GM23338 (cell line): ENCODE measurements at regions not wholly inside any gene's neighbourhood (a gene's known extent, or its start where the extent isn't known, plus 50 kb on each side); places are given as distances from the start of the nearest gene placed in this dataset.

Source experiments
- EZH2 ChIP-seq: fragments of 200-600 bp; sonication (generic); IDR thresholded peaks from one replicate; pipeline ENCODE4 v1.8.0; 2017; ENCODE audit warnings: antibody characterized with exemption, mild to moderate bottlenecking, low read depth; ENCODE audit not compliant: unreplicated experiment
- POLR2AphosphoS5 ChIP-seq: IDR thresholded peaks from 2 replicates; pipeline ENCODE4 v1.6.1; 2016; ENCODE audit warnings: antibody characterized with exemption, low read depth
- ZNF331 ChIP-seq: fragments of 250-450 bp; sonication (Bioruptor Pico); IDR thresholded peaks from 2 replicates; pipeline ENCODE4 v1.5.0; 2020; ENCODE audit warnings: low read depth, mild to moderate bottlenecking, moderate library complexity
- TF ChIP-seq, protein P1 (sequence below), 2 experiments: fragments of 200-600 bp in 1 of 2; sonication (generic) in 1 of 2; conservative IDR thresholded peaks; 2 replicates each; pipeline versions ENCODE4 v1.5.1 to v1.6.1; 2016 to 2017; ENCODE audit warnings: antibody characterized with exemption in 2 of 2, low read depth in 2 of 2, mild to moderate bottlenecking in 2 of 2, moderate library complexity in 1 of 2

- TF ChIP-seq, protein P1, sequence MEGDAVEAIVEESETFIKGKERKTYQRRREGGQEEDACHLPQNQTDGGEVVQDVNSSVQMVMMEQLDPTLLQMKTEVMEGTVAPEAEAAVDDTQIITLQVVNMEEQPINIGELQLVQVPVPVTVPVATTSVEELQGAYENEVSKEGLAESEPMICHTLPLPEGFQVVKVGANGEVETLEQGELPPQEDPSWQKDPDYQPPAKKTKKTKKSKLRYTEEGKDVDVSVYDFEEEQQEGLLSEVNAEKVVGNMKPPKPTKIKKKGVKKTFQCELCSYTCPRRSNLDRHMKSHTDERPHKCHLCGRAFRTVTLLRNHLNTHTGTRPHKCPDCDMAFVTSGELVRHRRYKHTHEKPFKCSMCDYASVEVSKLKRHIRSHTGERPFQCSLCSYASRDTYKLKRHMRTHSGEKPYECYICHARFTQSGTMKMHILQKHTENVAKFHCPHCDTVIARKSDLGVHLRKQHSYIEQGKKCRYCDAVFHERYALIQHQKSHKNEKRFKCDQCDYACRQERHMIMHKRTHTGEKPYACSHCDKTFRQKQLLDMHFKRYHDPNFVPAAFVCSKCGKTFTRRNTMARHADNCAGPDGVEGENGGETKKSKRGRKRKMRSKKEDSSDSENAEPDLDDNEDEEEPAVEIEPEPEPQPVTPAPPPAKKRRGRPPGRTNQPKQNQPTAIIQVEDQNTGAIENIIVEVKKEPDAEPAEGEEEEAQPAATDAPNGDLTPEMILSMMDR (conservative IDR thresholded peaks at IDR 0.05; ENCODE audit: low read depth in 2 of 2) = no peak
- no peak for TF ChIP-seq POLR2AphosphoS5
- no peak for TF ChIP-seq EZH2
- no peak for TF ChIP-seq ZNF331 (CRISPR knock-in tag)
Observed at GRCh38 chr10:113987156-113987555, 56.5 kb upstream of the ADRB1 start.
